ENCODE measurements at regions not wholly inside any gene's neighbourhood (a gene's known extent, or its start where the extent isn't known, plus 50 kb on each side); places are given as distances from the start of the nearest gene placed in this dataset.
"Not testable (repeated sequence)": the region's sequence is repeated elsewhere in the genome, so short reads cannot be mapped to it uniquely, and the experiment has no call there.

GRCh38 chr2:176872406-176872805 lies 340.2 kb upstream of the HNRNPA3 start:
- TF ChIP-seq, protein P1, sequence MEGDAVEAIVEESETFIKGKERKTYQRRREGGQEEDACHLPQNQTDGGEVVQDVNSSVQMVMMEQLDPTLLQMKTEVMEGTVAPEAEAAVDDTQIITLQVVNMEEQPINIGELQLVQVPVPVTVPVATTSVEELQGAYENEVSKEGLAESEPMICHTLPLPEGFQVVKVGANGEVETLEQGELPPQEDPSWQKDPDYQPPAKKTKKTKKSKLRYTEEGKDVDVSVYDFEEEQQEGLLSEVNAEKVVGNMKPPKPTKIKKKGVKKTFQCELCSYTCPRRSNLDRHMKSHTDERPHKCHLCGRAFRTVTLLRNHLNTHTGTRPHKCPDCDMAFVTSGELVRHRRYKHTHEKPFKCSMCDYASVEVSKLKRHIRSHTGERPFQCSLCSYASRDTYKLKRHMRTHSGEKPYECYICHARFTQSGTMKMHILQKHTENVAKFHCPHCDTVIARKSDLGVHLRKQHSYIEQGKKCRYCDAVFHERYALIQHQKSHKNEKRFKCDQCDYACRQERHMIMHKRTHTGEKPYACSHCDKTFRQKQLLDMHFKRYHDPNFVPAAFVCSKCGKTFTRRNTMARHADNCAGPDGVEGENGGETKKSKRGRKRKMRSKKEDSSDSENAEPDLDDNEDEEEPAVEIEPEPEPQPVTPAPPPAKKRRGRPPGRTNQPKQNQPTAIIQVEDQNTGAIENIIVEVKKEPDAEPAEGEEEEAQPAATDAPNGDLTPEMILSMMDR (IDR thresholded peaks at IDR 0.05; ENCODE audit: unreplicated experiment), result no peak
- Mint-ChIP-seq H3K9me3 (ENCODE audit: low read depth, unreplicated experiment) (peaks cover 12% of the 10 kb centered on the region), H3K4me3 (ENCODE audit: low read depth, unreplicated experiment) (no peak overlapping the region), H3K27ac (ENCODE audit: unreplicated experiment) (no peak overlapping the region), H3K36me3 (ENCODE audit: insufficient read depth, unreplicated experiment) (no peaks in the 10 kb centered on the region), H3K4me1 (ENCODE audit: low read depth, unreplicated experiment) (no peaks in the 10 kb centered on the region), H3K27me3 (ENCODE audit: unreplicated experiment) (peaks cover 34% of the 10 kb centered on the region)
- no peak for DNase-seq
- intact Hi-C loops (cut with micrococcal nuclease; ENCODE audit: unreplicated experiment), result no loop called here
- BruUV-seq (replicated peaks), result no TSS peak
- CTCF ChIA-PET, result no interaction called here

- CTCF ChIA-PET, result no interaction called here
- no peak overlapping the region for H3K4me3 Mint-ChIP-seq (ENCODE audit: low read depth, unreplicated experiment)
- H3K4me1 Mint-ChIP-seq (ENCODE audit: low read depth, unreplicated experiment), result no peaks in the 10 kb centered on the region
- H3K27me3 Mint-ChIP-seq (ENCODE audit: unreplicated experiment), result peaks cover 38% of the 10 kb centered on the region
- no peak overlapping the region for H3K27ac Mint-ChIP-seq (ENCODE audit: unreplicated experiment)
- no peaks in the 10 kb centered on the region for H3K36me3 Mint-ChIP-seq (ENCODE audit: insufficient read depth, unreplicated experiment)
- TF ChIP-seq, protein P1 (IDR thresholded peaks at IDR 0.05; ENCODE audit: unreplicated experiment), result no peak
- peaks cover 12% of the 10 kb centered on the region for H3K9me3 Mint-ChIP-seq (ENCODE audit: low read depth, unreplicated experiment)
- intact Hi-C loops (cut with micrococcal nuclease; ENCODE audit: unreplicated experiment), result no loop called here
- no TSS peak for BruUV-seq (replicated peaks)
- no peak for DNase-seq
Observed at GRCh38 chr2:176873403-176873802, 339.2 kb upstream of the HNRNPA3 start.

GRCh38 chr2:176876493-176877103 lies 336.0 kb upstream of the HNRNPA3 start:
- Mint-ChIP-seq H3K36me3 (ENCODE audit: insufficient read depth, unreplicated experiment) (no peaks in the 10 kb centered on the region), H3K9me3 (ENCODE audit: low read depth, unreplicated experiment) (peaks cover 4% of the 10 kb centered on the region), H3K4me1 (ENCODE audit: low read depth, unreplicated experiment) (no peaks in the 10 kb centered on the region), H3K27ac (ENCODE audit: unreplicated experiment) (no peak overlapping the region), H3K27me3 (ENCODE audit: unreplicated experiment) (peaks cover 38% of the 10 kb centered on the region), H3K4me3 (ENCODE audit: low read depth, unreplicated experiment) (no peak overlapping the region)
- CTCF ChIA-PET, result no interaction called here
- no TSS peak for BruUV-seq (replicated peaks)
- DNase-seq, result no peak
- intact Hi-C loops (cut with micrococcal nuclease; ENCODE audit: unreplicated experiment), result no loop called here
- TF ChIP-seq, protein P1 (IDR thresholded peaks at IDR 0.05; ENCODE audit: unreplicated experiment), result no peak

- H3K27me3 Mint-ChIP-seq (ENCODE audit: unreplicated experiment), result peaks cover 15% of the 10 kb centered on the region
- H3K36me3 Mint-ChIP-seq (ENCODE audit: insufficient read depth, unreplicated experiment), result no peaks in the 10 kb centered on the region
- CTCF ChIA-PET, result no interaction called here
- TF ChIP-seq, protein P1 (IDR thresholded peaks at IDR 0.05; ENCODE audit: unreplicated experiment), result no peak
- intact Hi-C loops (cut with micrococcal nuclease; ENCODE audit: unreplicated experiment), result no loop called here
- H3K4me3 Mint-ChIP-seq (ENCODE audit: low read depth, unreplicated experiment), result no peak overlapping the region
- no peaks in the 10 kb centered on the region for H3K9me3 Mint-ChIP-seq (ENCODE audit: low read depth, unreplicated experiment)
- BruUV-seq (replicated peaks), result no TSS peak
- H3K27ac Mint-ChIP-seq (ENCODE audit: unreplicated experiment), result no peak overlapping the region
- H3K4me1 Mint-ChIP-seq (ENCODE audit: low read depth, unreplicated experiment), result no peaks in the 10 kb centered on the region
- DNase-seq, result no peak
Observed at GRCh38 chr2:176879426-176879995, 333.1 kb upstream of the HNRNPA3 start.

DNA sequence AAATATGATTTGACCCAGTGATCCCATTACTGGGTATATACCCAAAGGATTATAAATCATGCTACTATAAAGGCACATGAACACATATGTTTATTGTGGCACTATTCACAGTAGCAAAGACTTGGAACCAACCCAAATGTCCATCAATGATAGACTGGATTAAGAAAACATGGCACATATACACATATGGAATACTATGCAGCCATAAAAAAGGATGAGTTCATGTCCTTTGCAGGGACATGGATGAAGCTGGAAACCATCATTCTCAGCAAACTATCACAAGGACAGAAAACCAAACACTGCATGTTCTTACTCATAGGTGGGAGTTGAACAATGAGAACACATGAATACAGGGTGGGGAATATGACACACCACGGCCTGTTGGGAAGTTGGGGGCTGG lies 330.5 kb upstream of the HNRNPA3 start:
- H3K27me3 Mint-ChIP-seq (ENCODE audit: unreplicated experiment); BruUV-seq (replicated peaks); H3K36me3 Mint-ChIP-seq (ENCODE audit: insufficient read depth, unreplicated experiment); H3K4me1 Mint-ChIP-seq (ENCODE audit: low read depth, unreplicated experiment); DNase-seq; H3K27ac Mint-ChIP-seq (ENCODE audit: unreplicated experiment); H3K9me3 Mint-ChIP-seq (ENCODE audit: low read depth, unreplicated experiment); H3K4me3 Mint-ChIP-seq (ENCODE audit: low read depth, unreplicated experiment); intact Hi-C loops (cut with micrococcal nuclease; ENCODE audit: unreplicated experiment); CTCF ChIA-PET: not testable (repeated sequence)

All from Calu3 (cell line).